Panc1 (cell line): ENCODE measurements at regions not wholly inside any gene's neighbourhood (a gene's known extent, or its start where the extent isn't known, plus 50 kb on each side); places are given as distances from the start of the nearest gene placed in this dataset.

Source experiments
- ATAC-seq: fragments of 200-7000 bp; cut with Tn5 transposase; 2 replicates; pipeline ENCODE4 v1.9.1; 2020; ENCODE audit warnings: mild to moderate bottlenecking, moderate library complexity
- BruUV-seq: library from RNA; stranded (reverse); fragments of 400-500 nt; replicated peaks from 2 replicates; lab custom pipeline; 2021; lab: Mats Ljungman, UMichigan
- CTCF ChIA-PET: fragments of 300-600 bp; sonication (Branson Sonifier 250); formaldehyde crosslinking; loops from one replicate; lab custom pipeline; 2022; ENCODE audit warnings: antibody characterized with exemption; lab: Charles Lee
- POLR2A ChIA-PET: fragments of 300-600 bp; sonication (Branson Sonifier 250); formaldehyde crosslinking; loops from one replicate; lab custom pipeline; 2022; ENCODE audit warnings: antibody characterized with exemption; lab: Charles Lee
- DNase-seq: peaks from one replicate; pipeline ENCODE4 v3.0.0-alpha.2; 2010; ENCODE audit warnings: low read depth, low spot score
- H3K27ac ChIP-seq: 2 replicates; pipeline ENCODE4 v1.5.1; 2011; ENCODE audit warnings: mild to moderate bottlenecking, low read length, inconsistent platforms
- H3K27me3 ChIP-seq: fragments of 200-500 bp; sonication (Bioruptor generic); 2 replicates; pipeline ENCODE4 v1.6.0; 2014; ENCODE audit warnings: low read length, inconsistent platforms; ENCODE audit not compliant: control insufficient read depth, insufficient read depth
- H3K36me3 ChIP-seq: fragments of 200-500 bp; sonication (Bioruptor generic); 2 replicates; pipeline ENCODE4 v1.5.1; 2014; ENCODE audit warnings: inconsistent platforms, mild to moderate bottlenecking, low read length, moderate library complexity; ENCODE audit not compliant: control insufficient read depth, insufficient read depth
- H3K4me1 ChIP-seq: 2 replicates; pipeline ENCODE4 v1.5.1; 2011; ENCODE audit warnings: inconsistent platforms, mild to moderate bottlenecking, low read length, moderate library complexity; ENCODE audit not compliant: control insufficient read depth, insufficient read depth
- H3K4me3 ChIP-seq, 2 experiments: 2 replicates each; pipeline ENCODE4 v1.5.1; 2011 to 2012; ENCODE audit warnings: low read depth in 2 of 2, low read length in 2 of 2, mild to moderate bottlenecking in 2 of 2, inconsistent platforms in 1 of 2, moderate library complexity in 1 of 2
- H3K9me3 ChIP-seq: fragments of 200-500 bp; sonication (Bioruptor generic); 2 replicates; pipeline ENCODE4 v1.5.1; 2014; ENCODE audit warnings: low read depth, mild to moderate bottlenecking, inconsistent platforms, low read length, moderate library complexity; ENCODE audit not compliant: control insufficient read depth, insufficient read depth
- CTCF ChIP-seq: fragments of 450-650 bp; IDR thresholded peaks from 2 replicates; pipeline ENCODE4 v1.5.1; 2017; ENCODE audit warnings: mild to moderate bottlenecking
- POLR2AphosphoS5 ChIP-seq: IDR thresholded peaks from 2 replicates; pipeline ENCODE4 v1.6.1; 2012; ENCODE audit warnings: mild to moderate bottlenecking, low read depth, low read length, moderate library complexity
- SIN3A ChIP-seq: IDR thresholded peaks from 2 replicates; pipeline ENCODE4 v1.6.1; 2012; ENCODE audit warnings: low read depth, mild to moderate bottlenecking, low read length, moderate library complexity, borderline replicate concordance; ENCODE audit not compliant: insufficient read depth
- TCF7L2 ChIP-seq: IDR thresholded peaks from 2 replicates; pipeline ENCODE4 v1.6.1; 2011; ENCODE audit warnings: mild to moderate bottlenecking, low read depth, low read length, inconsistent platforms
- in situ Hi-C: cut with HindIII; loops from 2 replicates; pipeline ENCODE4 v1.10.0; 2016; ENCODE audit warnings: low sequenced_read_pairs, low pct_unique_long_range_greater_than_20kb
- intact Hi-C: fragments of 100-400 bp; cut with micrococcal nuclease; formaldehyde crosslinking; loops from one replicate; pipeline ENCODE4 v1.10.0; 2022; ENCODE audit not compliant: unreplicated experiment
- TF ChIP-seq, protein P1 (sequence below), 2 experiments: IDR thresholded peaks; 2 replicates each; pipeline ENCODE4 v1.6.1; 2011 to 2012; ENCODE audit warnings: low read depth in 2 of 2, control low read depth in 1 of 2, low read length in 1 of 2, mild to moderate bottlenecking in 1 of 2, moderate library complexity in 1 of 2; ENCODE audit not compliant: insufficient read depth in 1 of 2

GRCh38 chr7:34487391-34488115 is 170.5 kb upstream of the NPSR1 start:
- POLR2A ChIA-PET: no interaction called here
- no peaks in the 10 kb centered on the region for H3K36me3 ChIP-seq
- no peaks in the 10 kb centered on the region for H3K4me1 ChIP-seq

DNA sequence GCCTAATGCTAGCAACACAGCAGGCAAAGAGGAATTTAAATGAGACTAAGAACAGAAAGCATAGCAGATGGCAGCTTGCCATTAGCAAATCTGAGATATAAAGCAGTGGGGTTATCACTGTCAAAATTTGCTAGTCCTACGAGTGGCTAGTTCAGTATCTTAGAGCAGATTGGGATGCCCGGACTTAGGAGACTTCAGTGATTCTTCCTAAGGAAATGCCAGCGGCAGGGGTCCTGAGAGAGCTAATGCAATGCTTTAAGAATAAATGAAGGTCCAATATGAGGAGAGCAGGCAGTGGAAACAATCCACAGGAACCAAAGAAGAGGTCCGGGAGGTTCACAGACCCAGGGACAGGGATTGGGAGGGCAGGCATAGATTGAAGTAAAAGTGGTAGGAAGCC is 169.3 kb upstream of the NPSR1 start:
- H3K9me3 ChIP-seq: no peaks in the 10 kb centered on the region
- ATAC-seq (no peak), DNase-seq (no peak)
- ChIA-PET POLR2A (no interaction called here), CTCF (no interaction called here)
- no TSS peak for BruUV-seq
- no peaks in the 10 kb centered on the region for H3K36me3 ChIP-seq
- H3K27ac ChIP-seq: no peak overlapping the region
- no peaks in the 10 kb centered on the region for H3K4me1 ChIP-seq
- H3K27me3 ChIP-seq: no peaks in the 10 kb centered on the region
- in situ Hi-C loops: no loop called here
- intact Hi-C loops: no loop called here
- TF ChIP-seq, protein P1, sequence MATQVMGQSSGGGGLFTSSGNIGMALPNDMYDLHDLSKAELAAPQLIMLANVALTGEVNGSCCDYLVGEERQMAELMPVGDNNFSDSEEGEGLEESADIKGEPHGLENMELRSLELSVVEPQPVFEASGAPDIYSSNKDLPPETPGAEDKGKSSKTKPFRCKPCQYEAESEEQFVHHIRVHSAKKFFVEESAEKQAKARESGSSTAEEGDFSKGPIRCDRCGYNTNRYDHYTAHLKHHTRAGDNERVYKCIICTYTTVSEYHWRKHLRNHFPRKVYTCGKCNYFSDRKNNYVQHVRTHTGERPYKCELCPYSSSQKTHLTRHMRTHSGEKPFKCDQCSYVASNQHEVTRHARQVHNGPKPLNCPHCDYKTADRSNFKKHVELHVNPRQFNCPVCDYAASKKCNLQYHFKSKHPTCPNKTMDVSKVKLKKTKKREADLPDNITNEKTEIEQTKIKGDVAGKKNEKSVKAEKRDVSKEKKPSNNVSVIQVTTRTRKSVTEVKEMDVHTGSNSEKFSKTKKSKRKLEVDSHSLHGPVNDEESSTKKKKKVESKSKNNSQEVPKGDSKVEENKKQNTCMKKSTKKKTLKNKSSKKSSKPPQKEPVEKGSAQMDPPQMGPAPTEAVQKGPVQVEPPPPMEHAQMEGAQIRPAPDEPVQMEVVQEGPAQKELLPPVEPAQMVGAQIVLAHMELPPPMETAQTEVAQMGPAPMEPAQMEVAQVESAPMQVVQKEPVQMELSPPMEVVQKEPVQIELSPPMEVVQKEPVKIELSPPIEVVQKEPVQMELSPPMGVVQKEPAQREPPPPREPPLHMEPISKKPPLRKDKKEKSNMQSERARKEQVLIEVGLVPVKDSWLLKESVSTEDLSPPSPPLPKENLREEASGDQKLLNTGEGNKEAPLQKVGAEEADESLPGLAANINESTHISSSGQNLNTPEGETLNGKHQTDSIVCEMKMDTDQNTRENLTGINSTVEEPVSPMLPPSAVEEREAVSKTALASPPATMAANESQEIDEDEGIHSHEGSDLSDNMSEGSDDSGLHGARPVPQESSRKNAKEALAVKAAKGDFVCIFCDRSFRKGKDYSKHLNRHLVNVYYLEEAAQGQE (IDR thresholded peaks at IDR 0.05; ENCODE audit: insufficient read depth in 1 of 2, low read depth in 2 of 2, low read length in 1 of 2): no peak
- TF ChIP-seq CTCF: no peak
- no peak for TF ChIP-seq SIN3A
- no peak for TF ChIP-seq POLR2AphosphoS5
- TF ChIP-seq TCF7L2: no peak
- no peak overlapping the region for H3K4me3 ChIP-seq

More at GRCh38 chr7:34487391-34488115, 170.5 kb upstream of the NPSR1 start:
- Histone ChIP-seq H3K27ac (no peak overlapping the region), H3K27me3 (no peaks in the 10 kb centered on the region), H3K9me3 (no peaks in the 10 kb centered on the region), H3K4me3 (no peak overlapping the region)
- ATAC-seq (no peak), DNase-seq (no peak)
- in situ Hi-C loops (no loop called here), intact Hi-C loops (no loop called here)
- no peak for TF ChIP-seq TCF7L2
- CTCF ChIA-PET: no interaction called here
- no TSS peak for BruUV-seq

- BruUV-seq: no TSS peak
- DNase-seq (no peak), ATAC-seq (no peak)
- Histone ChIP-seq H3K27ac (no peak overlapping the region), H3K27me3 (no peaks in the 10 kb centered on the region), H3K36me3 (no peaks in the 10 kb centered on the region), H3K4me1 (no peaks in the 10 kb centered on the region), H3K9me3 (no peaks in the 10 kb centered on the region), H3K4me3 (no peak overlapping the region)
- ChIA-PET CTCF (interaction anchor here (0.5 kb wide), 1 partner anchor 196 kb away, joined by 4 read pairs; no protein-coding TSS in a partner anchor), POLR2A (no interaction called here)
- intact Hi-C loops (no loop called here), in situ Hi-C loops (no loop called here)
- no peak for TF ChIP-seq TCF7L2
These were observed 166.1 kb upstream of the NPSR1 start for GRCh38 chr7:34491899-34492298.
